ENCODE measurements at regions not wholly inside any gene's neighbourhood (a gene's known extent, or its start where the extent isn't known, plus 50 kb on each side); places are given as distances from the start of the nearest gene placed in this dataset.
A peak's percentile ranks its signal among the peaks of the same experiment; 100 is the strongest.

GRCh38 chr5:143459433-143459832, 55.9 kb upstream of the NR3C1 start:
- no peak for DNase-seq (ENCODE audit: low read depth)

- peak; percentile 44 for DNase-seq (ENCODE audit: low read depth)
Observed at GRCh38 chr5:143456952-143457547, 53.6 kb upstream of the NR3C1 start.

- no peak for DNase-seq (ENCODE audit: low read depth)
Observed at GRCh38 chr5:143454936-143455516, 51.5 kb upstream of the NR3C1 start.

GRCh38 chr5:143453720-143454119, 50.2 kb upstream of the NR3C1 start:
- DNase-seq (ENCODE audit: low read depth), result no peak

Measured in stromal cell of bone marrow (primary cell).